Heart left ventricle (tissue), 13 donors: ENCODE measurements at regions not wholly inside any gene's neighbourhood (a gene's known extent, or its start where the extent isn't known, plus 50 kb on each side); places are given as distances from the start of the nearest gene placed in this dataset.

Experiments used
- CTCF ChIP-seq, 12 donors: fragments of 200-600 bp; sonication (generic) in 4 of 12; IDR thresholded peaks; one replicate each; pipeline versions ENCODE4 v1.5.0 to v1.8.0; 2018 to 2022; ENCODE audit warnings: antibody characterized with exemption in 12 of 12, mild to moderate bottlenecking in 5 of 12
- POLR2A ChIP-seq, 2 donors: fragments of 450-650 bp; IDR thresholded peaks; one replicate each; pipeline ENCODE4 v1.6.1; 2017; ENCODE audit warnings: antibody characterized with exemption in 2 of 2, mild to moderate bottlenecking in 2 of 2, moderate library complexity in 2 of 2
- donor health status: ischemic (EF 13 %, LVEDD 7.1; RV severe dilation, severe dysfunction).
- donor health status: DM: no; HTN: yes; CAD: no.
- donor health status: DM: no; HTN: no; CAD: no.
- donor health status: ischemic (EF 25% LVEDD 6.9; RV normal size, moderate dysfunction).
- donor health status: ischemic (EF 25% LVEDD 5.7; RV mildly dilated, moderate dysfunction).
- donor health status: ischemic (EF 35%, LVEDD 5.7; RV mildly dilated, moderate dysfunction).
- donor health status: nonischemic (EF 11% LVEDD 7.7; RV severe dilation, severe dysfunction).
- donor health status: DM: yes; HTN: yes; CAD: no.
- donor health status: PGD.
- donor health status: ischemic (EF 29% LVEDD 5.4; RV normal size, mild dysfunction).
- donor health status: nonischemic (EF 23%, LVEDD 6.1; RV moderate dilation, normal function).

GRCh38 chr11:110948112-110948511 lies 235.9 kb upstream of the ARHGAP20 start:
- no peak for TF ChIP-seq POLR2A (IDR thresholded peaks at IDR 0.05)
- no peak for TF ChIP-seq CTCF (IDR thresholded peaks at IDR 0.05)
